T-helper 2 cell treated with Interferon-gamma antibody and Interleukin-4, amounts not matched to agents 5 μg/mL and 100 μg/mL, for 36 hours (primary cell): ENCODE measurements at regions not wholly inside any gene's neighbourhood (a gene's known extent, or its start where the extent isn't known, plus 50 kb on each side); places are given as distances from the start of the nearest gene placed in this dataset.

ENCODE experiments used
- DNase-seq: peaks from one replicate; pipeline ENCODE4 v3.0.0; 2021; ENCODE audit warnings: low spot score
- H3K27ac Mint-ChIP-seq: one replicate; pipeline ENCODE4 v1.8.0; 2021; ENCODE audit warnings: mild to moderate bottlenecking, mixed read lengths
- H3K27me3 Mint-ChIP-seq: one replicate; pipeline ENCODE4 v1.8.0; 2021; ENCODE audit warnings: low read depth, mixed read lengths
- H3K36me3 Mint-ChIP-seq: one replicate; pipeline ENCODE4 v1.8.0; 2021; ENCODE audit warnings: low read depth, mixed read lengths
- H3K4me1 Mint-ChIP-seq: one replicate; pipeline ENCODE4 v1.8.0; 2021; ENCODE audit warnings: low read depth, mixed read lengths
- H3K4me3 Mint-ChIP-seq: one replicate; pipeline ENCODE4 v1.8.0; 2022; ENCODE audit warnings: mild to moderate bottlenecking, moderate library complexity, mixed read lengths
- H3K9me3 Mint-ChIP-seq: one replicate; pipeline ENCODE4 v1.8.0; 2021; ENCODE audit warnings: mixed read lengths

DNA sequence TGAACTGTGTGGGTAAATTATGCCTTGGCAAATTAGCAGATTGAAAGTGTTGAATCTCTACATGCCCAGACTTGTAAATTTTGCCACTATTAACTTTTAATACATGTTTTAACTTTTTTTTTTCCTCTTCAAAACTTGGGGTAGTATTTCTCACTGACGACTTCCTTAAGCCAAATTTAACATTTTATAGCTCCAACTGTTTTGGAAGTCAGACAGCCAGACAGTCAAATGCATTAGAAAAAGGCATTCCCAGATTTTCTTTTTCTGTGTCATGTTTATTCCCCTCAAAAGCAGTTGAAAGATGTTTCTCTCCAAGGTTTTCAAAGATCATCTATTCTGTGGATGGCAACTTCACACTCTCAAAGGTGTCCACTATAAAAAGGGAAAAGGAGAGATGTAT, 226.8 kb upstream of the FN1 start:
- no peaks in the 10 kb centered on the region for H3K36me3 Mint-ChIP-seq
- H3K9me3 Mint-ChIP-seq: no peaks in the 10 kb centered on the region
- H3K4me1 Mint-ChIP-seq: peaks cover 4% of the 10 kb centered on the region
- no peak overlapping the region for H3K27ac Mint-ChIP-seq
- no peak for DNase-seq
- no peaks in the 10 kb centered on the region for H3K27me3 Mint-ChIP-seq
- no peak overlapping the region for H3K4me3 Mint-ChIP-seq

DNA sequence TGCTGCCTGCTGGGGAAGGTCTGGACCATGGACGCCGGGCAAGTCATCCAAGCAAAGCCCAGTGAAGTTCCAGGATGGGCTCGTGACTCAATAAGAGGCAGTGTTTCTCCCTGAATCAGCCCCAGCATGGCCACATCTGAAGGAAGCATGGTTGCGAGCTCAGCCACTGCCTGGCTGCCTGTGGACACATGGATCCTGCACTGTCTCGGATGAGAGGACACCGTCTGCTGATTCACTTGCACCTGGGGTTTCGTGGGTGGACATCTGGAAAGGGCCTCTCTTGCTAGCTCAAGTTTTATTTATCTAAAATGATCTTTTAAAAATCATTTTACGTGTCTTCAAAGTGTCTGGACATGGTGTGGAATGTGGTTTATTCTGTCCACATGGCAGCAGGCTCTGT, 224.8 kb upstream of the FN1 start:
- no peaks in the 10 kb centered on the region for H3K36me3 Mint-ChIP-seq
- no peaks in the 10 kb centered on the region for H3K9me3 Mint-ChIP-seq
- H3K27ac Mint-ChIP-seq: no peak overlapping the region
- no peak overlapping the region for H3K4me3 Mint-ChIP-seq
- peaks cover 4% of the 10 kb centered on the region for H3K4me1 Mint-ChIP-seq
- DNase-seq: no peak
- H3K27me3 Mint-ChIP-seq: no peaks in the 10 kb centered on the region

DNA sequence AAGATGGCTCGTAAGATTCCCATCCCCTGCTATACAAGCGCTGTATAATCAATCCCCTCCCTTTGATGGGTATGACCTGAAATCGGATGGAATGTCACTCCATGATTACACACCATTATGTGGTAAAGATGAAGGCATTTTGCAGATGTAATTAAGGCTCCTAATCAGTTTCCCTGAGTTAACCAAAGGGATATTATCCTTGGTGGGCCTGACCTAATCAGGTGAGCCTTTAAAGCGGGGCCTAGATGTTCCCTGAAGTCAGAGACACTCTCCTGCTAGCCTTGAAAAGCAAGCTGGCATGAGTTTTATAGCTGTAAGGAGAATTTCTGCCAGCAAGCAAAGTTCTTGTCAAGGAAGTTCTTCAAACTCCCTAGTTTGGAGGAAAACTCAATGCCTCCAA, 223.8 kb upstream of the FN1 start:
- no peak for DNase-seq
- Mint-ChIP-seq H3K27ac (no peak overlapping the region), H3K9me3 (no peaks in the 10 kb centered on the region)

DNA sequence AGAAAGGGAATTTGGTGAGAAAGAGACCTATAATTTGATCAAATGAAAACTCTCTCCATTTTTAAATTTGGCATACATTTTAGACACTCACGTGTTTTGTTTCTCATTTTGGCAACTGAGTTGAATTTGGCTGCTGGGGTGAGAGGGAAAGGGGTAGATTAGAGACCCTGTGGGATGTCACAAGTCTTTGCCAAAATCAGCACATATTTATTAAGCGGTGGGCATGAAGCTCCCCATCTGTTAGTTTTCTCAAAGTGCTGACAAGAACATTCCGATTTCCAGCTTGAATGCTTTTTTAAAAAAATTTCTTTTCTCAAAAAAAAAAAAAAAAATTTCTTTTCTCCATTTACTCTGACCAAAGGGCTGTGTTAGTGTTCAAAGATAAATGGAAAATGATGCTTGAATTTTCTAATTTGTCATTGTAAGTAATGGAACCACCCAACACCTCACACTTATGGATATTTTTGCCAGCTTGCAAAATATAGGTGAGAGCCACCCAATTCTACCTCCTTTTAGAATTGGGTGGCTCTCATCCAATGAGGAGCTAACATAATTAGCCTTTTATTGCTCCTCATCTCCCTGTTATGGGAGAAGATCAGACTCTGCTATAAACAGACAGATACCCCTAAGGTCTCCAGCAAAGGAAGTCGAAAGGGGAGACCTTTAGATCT, 222.9 kb upstream of the FN1 start:
- no peaks in the 10 kb centered on the region for H3K4me1 Mint-ChIP-seq
- H3K4me3 Mint-ChIP-seq: no peak overlapping the region
- no peaks in the 10 kb centered on the region for H3K9me3 Mint-ChIP-seq
- no peak for DNase-seq
- H3K27me3 Mint-ChIP-seq: no peaks in the 10 kb centered on the region
- H3K36me3 Mint-ChIP-seq: no peaks in the 10 kb centered on the region
- no peak overlapping the region for H3K27ac Mint-ChIP-seq

More for the DNA sequence above, 223.8 kb upstream of the FN1 start:
- no peaks in the 10 kb centered on the region for H3K36me3 Mint-ChIP-seq
- no peak overlapping the region for H3K4me3 Mint-ChIP-seq
- H3K27me3 Mint-ChIP-seq: no peaks in the 10 kb centered on the region
- H3K4me1 Mint-ChIP-seq: peaks cover under 1% of the 10 kb centered on the region

DNA sequence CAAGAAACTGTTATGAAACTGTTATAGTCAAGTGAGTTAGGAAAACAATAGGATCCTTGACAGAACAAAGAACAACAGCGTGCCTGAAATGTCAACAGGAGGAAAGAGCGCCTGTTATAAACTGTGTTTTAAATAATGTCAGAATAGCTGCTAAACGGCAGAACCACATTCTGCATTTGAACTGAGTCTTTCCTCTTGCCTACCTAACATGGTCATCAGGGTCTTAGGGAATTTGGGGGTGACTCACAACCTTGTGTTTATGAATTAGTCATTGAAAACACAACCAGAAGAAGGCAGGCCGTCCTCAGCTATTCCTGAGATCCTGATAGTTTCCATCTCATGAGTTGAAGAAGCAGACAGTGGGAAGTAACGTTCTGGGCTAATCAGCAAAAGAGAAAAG, 222.0 kb upstream of the FN1 start:
- no peaks in the 10 kb centered on the region for H3K27me3 Mint-ChIP-seq
- no peaks in the 10 kb centered on the region for H3K4me1 Mint-ChIP-seq
- no peak overlapping the region for H3K27ac Mint-ChIP-seq
- H3K9me3 Mint-ChIP-seq: no peaks in the 10 kb centered on the region
- H3K4me3 Mint-ChIP-seq: no peak overlapping the region
- H3K36me3 Mint-ChIP-seq: no peaks in the 10 kb centered on the region
- DNase-seq: no peak

DNA sequence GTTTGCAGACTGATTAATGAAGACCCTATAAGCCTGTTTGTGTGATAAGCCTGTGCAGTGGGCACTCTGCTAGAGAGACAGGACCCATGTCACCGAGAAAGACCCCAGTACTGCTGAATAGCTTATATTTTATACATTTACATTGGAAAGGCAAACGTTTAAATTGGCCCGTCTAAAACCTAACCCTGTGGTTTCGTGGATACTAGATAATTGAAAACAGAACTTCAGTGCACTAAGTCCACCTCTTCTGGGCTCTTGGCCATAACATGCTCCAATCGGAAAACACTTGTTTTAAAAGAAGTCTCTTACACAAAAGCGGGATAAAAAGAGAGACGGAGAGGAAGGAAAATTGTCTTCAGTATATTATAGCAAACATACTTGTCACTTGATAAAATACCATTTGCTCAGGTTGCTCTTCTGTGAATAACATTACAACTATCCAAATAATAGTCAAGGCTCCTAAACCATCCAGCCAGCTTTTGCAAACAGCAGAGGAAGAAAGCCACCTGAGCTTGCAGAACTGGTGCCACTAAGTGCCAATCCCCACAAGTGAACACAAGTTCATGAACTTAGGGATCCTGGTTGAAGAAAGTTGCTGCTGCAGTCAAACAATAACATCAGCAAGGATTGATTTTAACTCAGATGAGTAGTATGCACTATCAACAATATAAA, 218.4 kb upstream of the FN1 start:
- no peak overlapping the region for H3K4me3 Mint-ChIP-seq
- no peaks in the 10 kb centered on the region for H3K4me1 Mint-ChIP-seq
- no peak for DNase-seq
- H3K9me3 Mint-ChIP-seq: no peaks in the 10 kb centered on the region
- no peak overlapping the region for H3K27ac Mint-ChIP-seq
- no peaks in the 10 kb centered on the region for H3K36me3 Mint-ChIP-seq
- H3K27me3 Mint-ChIP-seq: no peaks in the 10 kb centered on the region

DNA sequence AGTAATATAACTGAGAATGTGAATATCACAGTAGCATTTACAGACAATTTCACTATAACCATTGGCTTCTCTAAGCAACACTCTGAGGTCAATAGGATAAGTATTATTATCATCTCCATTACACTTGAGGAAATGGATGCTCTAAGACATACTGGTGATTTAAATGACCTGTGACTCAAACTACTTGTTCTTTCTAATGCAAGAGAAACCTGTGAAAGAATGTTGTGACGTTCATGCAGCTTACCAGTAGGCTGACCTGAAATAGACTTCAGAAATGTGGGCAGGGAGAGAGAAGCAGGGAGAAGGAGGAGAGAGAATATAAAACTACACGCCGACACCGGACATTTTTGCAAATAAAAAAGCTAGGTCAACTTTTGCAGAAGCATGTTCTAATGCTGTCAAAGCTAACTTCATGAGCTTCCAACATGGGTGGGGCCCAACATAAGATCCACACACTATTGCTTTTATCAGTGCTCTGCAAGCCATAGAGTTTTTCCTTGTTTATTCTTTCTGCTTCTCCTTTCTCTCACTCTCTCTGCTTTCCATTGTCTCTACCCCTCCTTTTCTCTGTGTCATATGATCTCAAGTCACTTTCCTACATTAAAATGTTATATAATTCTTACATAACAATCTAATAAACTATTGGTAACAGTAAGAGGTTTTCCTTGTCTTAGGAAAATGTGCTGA, 217.6 kb upstream of the FN1 start:
- Mint-ChIP-seq H3K27me3 (no peaks in the 10 kb centered on the region), H3K36me3 (no peaks in the 10 kb centered on the region), H3K9me3 (no peaks in the 10 kb centered on the region), H3K4me3 (no peak overlapping the region), H3K4me1 (no peaks in the 10 kb centered on the region), H3K27ac (no peak overlapping the region)
- no peak for DNase-seq

DNA sequence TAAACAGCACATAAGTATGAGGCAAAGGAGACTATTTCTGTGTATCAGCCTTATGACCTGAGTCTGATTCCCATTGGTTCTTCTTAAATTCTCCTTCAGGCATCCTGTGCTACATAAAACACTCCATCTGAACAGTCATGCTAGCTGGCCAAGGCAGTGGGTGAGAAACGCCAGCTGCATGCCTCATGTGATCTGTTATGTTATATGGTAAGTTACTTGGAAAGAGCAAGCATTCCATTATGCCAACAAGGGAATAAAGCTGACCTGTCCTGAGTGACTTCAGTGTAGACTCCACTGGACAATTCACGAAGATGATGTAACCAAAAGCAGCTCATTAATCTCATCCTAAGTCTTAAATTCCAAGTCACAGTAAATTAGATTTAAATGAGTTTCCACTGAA, 216.5 kb upstream of the FN1 start:
- DNase-seq: no peak
- no peak overlapping the region for H3K27ac Mint-ChIP-seq
- H3K36me3 Mint-ChIP-seq: no peaks in the 10 kb centered on the region
- H3K4me1 Mint-ChIP-seq: no peaks in the 10 kb centered on the region
- no peak overlapping the region for H3K4me3 Mint-ChIP-seq
- no peaks in the 10 kb centered on the region for H3K9me3 Mint-ChIP-seq
- no peaks in the 10 kb centered on the region for H3K27me3 Mint-ChIP-seq

DNA sequence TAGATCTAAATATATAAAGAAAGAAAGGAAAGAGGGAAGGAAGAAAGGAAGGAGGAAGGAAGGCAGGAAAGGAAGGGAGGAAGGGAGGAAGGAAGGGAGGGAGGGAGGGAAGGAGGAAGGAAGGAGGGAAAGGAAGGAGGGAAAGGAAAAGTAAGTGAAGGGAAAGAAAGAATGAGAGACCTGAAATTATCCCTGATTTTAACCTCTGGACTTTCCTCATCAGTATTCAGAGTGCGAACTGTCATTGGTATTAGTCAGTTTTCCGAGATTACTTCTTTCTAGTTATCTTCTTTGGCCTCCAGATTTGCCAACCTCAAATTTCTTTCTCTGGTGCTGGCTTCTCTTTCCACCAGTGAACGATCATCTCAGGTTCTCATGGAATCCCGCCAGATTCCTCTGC, 215.5 kb upstream of the FN1 start:
- H3K4me3 Mint-ChIP-seq: no peak overlapping the region
- no peaks in the 10 kb centered on the region for H3K9me3 Mint-ChIP-seq
- H3K4me1 Mint-ChIP-seq: no peaks in the 10 kb centered on the region
- DNase-seq: no peak
- no peaks in the 10 kb centered on the region for H3K36me3 Mint-ChIP-seq
- H3K27ac Mint-ChIP-seq: no peak overlapping the region
- no peaks in the 10 kb centered on the region for H3K27me3 Mint-ChIP-seq

DNA sequence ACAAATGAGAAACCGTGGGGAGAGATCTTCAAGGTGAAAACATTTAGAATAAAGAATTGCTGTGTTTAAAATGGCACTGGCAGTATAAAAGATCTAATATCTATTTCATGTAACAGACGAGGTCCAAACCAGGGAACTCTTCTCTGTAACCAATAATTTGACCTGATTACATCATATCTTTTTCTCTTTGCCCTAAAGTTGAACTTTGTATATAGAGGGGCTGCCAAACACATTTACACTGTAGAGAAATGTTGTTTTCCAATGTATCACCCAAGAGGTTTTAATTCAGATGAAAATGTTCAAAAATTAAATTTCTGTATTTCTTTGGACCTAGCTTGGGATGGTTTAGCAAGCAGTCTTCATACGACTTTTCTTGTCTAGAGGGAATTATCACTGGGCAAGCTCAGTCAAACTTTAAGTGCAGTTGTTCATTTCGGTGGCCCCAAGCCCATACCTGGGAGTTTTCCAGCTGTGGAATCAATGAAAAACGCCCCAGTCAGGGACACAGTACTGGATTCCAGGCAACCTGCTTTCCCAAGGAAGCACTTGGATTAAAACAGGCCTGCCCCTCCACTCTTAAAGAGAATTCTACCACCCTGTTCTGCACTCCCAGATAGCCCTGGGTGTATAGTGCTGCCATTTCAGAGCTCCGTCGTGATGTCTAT, 208.5 kb upstream of the FN1 start:
- H3K4me1 Mint-ChIP-seq: no peaks in the 10 kb centered on the region
- H3K9me3 Mint-ChIP-seq: peaks cover 3% of the 10 kb centered on the region
- no peak overlapping the region for H3K27ac Mint-ChIP-seq
- no peak for DNase-seq
- no peaks in the 10 kb centered on the region for H3K36me3 Mint-ChIP-seq
- H3K4me3 Mint-ChIP-seq: no peak overlapping the region
- H3K27me3 Mint-ChIP-seq: no peaks in the 10 kb centered on the region

DNA sequence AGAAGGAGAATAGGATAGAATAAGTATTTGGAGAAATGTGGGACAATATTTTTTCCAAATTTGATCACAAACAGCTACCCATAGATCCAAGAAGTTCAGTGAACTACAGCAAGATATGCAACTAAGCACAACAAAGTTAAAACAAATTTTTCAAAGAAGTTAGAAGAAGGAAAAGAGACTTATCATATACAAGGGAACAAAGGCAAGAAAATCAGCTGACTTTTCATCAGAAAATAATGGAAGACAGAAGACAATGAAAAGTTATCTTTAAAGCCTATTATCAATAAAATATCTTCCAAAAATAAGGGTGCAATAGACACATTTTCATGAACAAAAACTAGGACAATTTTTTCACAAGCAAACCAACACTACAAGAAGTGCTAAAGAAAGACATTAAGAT, 202.8 kb upstream of the FN1 start:
- no peak for DNase-seq
- Mint-ChIP-seq H3K27me3 (no peaks in the 10 kb centered on the region), H3K4me3 (no peak overlapping the region), H3K4me1 (no peaks in the 10 kb centered on the region), H3K9me3 (peaks cover 33% of the 10 kb centered on the region), H3K27ac (no peak overlapping the region), H3K36me3 (no peaks in the 10 kb centered on the region)

DNA sequence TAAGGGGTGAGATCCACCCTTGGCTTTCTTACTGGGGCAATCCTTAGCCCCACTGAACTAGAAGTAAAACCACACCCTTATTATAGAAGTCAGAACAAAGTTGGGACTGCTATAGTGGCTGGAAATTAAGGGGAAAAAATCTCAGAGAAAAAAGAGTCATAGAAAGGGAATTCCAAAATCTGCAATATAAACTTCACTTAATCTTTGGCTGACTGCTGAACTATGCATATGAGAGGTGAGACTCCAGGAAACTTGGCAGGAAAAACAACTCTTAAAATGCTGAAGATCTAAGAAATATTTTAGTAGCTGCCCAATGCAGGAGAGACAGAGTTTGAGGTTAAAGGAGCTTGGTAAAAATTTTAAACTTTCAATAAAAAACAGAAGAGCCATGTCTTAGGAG, 201.8 kb upstream of the FN1 start:
- Mint-ChIP-seq H3K27me3 (no peaks in the 10 kb centered on the region), H3K4me3 (no peak overlapping the region), H3K4me1 (no peaks in the 10 kb centered on the region), H3K36me3 (no peaks in the 10 kb centered on the region), H3K27ac (no peak overlapping the region), H3K9me3 (peaks cover 42% of the 10 kb centered on the region)
- no peak for DNase-seq

DNA sequence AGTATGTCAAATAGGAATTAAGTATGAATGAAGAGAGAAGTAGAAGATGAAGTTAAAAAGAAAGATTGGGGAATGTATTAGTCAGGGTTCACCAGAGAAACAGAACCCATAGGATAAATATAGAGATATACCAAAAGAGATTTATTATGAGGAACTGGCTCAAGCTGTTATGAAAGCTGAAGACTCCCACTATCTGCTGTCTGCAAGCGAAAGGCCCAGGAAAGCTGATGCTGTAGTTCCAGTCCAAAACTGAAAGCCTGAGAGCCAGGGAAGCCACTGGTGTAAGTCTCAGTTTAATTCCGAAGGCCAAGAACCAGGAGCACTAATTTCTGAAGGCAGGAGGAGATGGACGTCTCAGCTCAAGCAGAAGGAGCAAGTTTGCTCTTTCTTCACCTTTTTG, 200.9 kb upstream of the FN1 start:
- Mint-ChIP-seq H3K4me3 (no peak overlapping the region), H3K36me3 (no peaks in the 10 kb centered on the region), H3K9me3 (peaks cover 47% of the 10 kb centered on the region), H3K27ac (no peak overlapping the region), H3K4me1 (no peaks in the 10 kb centered on the region), H3K27me3 (no peaks in the 10 kb centered on the region)
- no peak for DNase-seq

DNA sequence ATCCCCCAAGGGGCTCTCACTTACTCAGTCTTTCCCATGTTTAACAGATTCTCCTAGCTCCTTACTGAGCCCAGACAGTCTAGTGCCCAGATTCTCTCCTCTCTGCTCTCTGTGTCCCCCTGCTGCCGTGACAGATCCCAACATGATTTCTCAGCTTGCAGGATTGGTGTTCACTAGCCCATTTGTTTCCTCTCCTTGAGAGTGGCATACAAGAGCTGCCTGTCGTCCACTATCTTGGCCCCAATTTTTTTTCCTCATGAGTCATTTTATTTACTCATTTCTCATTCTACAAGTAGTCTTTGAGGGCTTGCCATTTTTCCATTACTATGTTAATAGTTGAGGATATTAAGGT, 199.9 kb upstream of the FN1 start:
- peaks cover 54% of the 10 kb centered on the region for H3K9me3 Mint-ChIP-seq
- no peaks in the 10 kb centered on the region for H3K4me1 Mint-ChIP-seq
- H3K27me3 Mint-ChIP-seq: no peaks in the 10 kb centered on the region
- no peak overlapping the region for H3K27ac Mint-ChIP-seq
- H3K4me3 Mint-ChIP-seq: no peak overlapping the region
- H3K36me3 Mint-ChIP-seq: no peaks in the 10 kb centered on the region
- DNase-seq: no peak
